ENCODE measurements at regions not wholly inside any gene's neighbourhood (a gene's known extent, or its start where the extent isn't known, plus 50 kb on each side); places are given as distances from the start of the nearest gene placed in this dataset.

GRCh38 chr2:133846476-133846875, 278.2 kb upstream of the NCKAP5 start:
- DNase-seq (ENCODE audit: low read depth), result no peak
- no peak overlapping the region for H3K4me3 ChIP-seq (ENCODE audit: low read length)
- TF ChIP-seq CTCF (IDR thresholded peaks at IDR 0.05; ENCODE audit: insufficient read depth, low read depth, low read length, missing control alignments), result no peak

DNA sequence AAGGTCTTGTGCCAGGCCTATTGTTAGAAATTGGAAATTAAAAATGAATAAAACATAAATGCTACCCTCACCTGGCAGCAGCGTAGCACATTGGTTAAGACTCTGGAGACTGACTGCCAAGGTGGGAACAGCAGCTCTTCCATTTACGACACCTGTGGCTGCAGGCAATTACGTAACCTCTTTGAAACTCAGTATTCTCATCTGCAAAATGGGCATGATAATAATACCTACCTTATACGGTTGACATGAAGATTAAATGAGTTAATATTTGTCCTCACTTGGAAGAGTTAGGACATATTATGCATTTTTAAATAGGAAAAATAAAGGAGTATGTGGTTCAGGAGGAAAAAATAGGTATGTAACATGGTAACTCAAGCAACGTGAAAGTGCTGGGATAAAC, 279.3 kb upstream of the NCKAP5 start:
- no peak for DNase-seq (ENCODE audit: low read depth)
- H3K4me3 ChIP-seq (ENCODE audit: low read length), result no peak overlapping the region
- no peak for TF ChIP-seq CTCF (IDR thresholded peaks at IDR 0.05; ENCODE audit: insufficient read depth, low read depth, low read length, missing control alignments)

- no peak for DNase-seq (ENCODE audit: low read depth)
- TF ChIP-seq CTCF (IDR thresholded peaks at IDR 0.05; ENCODE audit: insufficient read depth, low read depth, low read length, missing control alignments), result no peak
- H3K4me3 ChIP-seq (ENCODE audit: low read length), result no peak overlapping the region
Observed at GRCh38 chr2:133848111-133848649, 279.9 kb upstream of the NCKAP5 start.

GRCh38 chr2:133849341-133849740, 281.1 kb upstream of the NCKAP5 start:
- no peak for TF ChIP-seq CTCF (IDR thresholded peaks at IDR 0.05; ENCODE audit: insufficient read depth, low read depth, low read length, missing control alignments)
- peak; percentile 69 for DNase-seq (ENCODE audit: low read depth)

DNA sequence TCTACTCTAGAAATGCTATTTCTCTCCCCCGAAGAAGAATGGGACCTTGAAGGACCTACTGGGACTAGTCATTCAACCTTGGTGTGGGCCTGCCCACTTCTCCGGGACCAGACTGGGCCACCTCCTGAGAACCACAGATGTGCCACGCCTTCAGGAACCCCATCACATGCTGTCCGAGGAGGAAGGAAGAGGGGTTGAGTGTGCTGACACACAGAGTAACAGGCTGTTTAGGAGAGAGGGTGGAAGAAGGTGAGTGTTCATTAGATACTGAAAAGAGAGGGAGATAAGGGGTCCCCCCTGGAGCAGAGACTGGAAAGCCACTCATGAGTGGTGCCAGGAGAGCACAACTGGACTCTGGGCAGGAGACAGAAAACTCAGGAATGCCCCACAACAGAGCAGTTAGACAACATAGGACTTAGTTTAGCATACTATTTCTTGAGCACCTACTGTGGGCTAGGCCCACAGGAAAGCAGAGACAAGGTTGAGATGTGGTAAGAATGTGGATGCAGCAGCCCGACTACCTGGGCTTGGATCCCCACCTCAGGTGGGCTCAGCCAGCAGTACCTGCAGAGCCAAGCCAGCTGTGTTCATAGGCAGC, 286.4 kb upstream of the NCKAP5 start:
- no peak overlapping the region for H3K4me3 ChIP-seq (ENCODE audit: low read length)
- no peak for DNase-seq (ENCODE audit: low read depth)
- no peak for TF ChIP-seq CTCF (IDR thresholded peaks at IDR 0.05; ENCODE audit: insufficient read depth, low read depth, low read length, missing control alignments)

More at GRCh38 chr2:133849341-133849740, 281.1 kb upstream of the NCKAP5 start:
- no peak overlapping the region for H3K4me3 ChIP-seq (ENCODE audit: low read length)

GRCh38 chr2:133855526-133855925, 287.3 kb upstream of the NCKAP5 start:
- no peak for TF ChIP-seq CTCF (IDR thresholded peaks at IDR 0.05; ENCODE audit: insufficient read depth, low read depth, low read length, missing control alignments)
- DNase-seq (ENCODE audit: low read depth), result no peak
- no peak overlapping the region for H3K4me3 ChIP-seq (ENCODE audit: low read length)

DNA sequence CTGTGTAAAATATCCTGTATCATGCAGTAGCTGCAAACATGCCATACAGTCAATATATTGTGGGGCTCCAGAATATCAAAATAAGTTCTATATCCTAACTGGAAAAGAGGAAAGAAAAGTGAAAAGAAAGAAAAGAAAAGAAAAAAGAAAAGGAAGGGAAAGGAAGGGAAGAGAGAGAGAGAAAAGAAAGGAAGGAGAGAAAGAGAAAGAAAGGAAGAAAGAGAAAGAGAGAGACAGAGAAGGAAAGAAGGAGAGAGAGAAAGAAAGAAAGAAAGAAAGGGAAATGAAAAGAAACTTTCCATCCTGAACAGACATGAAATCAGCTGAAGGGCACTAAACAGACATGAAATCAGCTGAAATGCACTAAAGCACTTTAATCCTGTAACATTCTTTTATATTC, 288.4 kb upstream of the NCKAP5 start:
- no peak for TF ChIP-seq CTCF (IDR thresholded peaks at IDR 0.05; ENCODE audit: insufficient read depth, low read depth, low read length, missing control alignments)
- no peak for DNase-seq (ENCODE audit: low read depth)
- H3K4me3 ChIP-seq (ENCODE audit: low read length), result no peak overlapping the region

All from epithelial cell of esophagus (primary cell).